GM18511 (cell line): ENCODE measurements at regions not wholly inside any gene's neighbourhood (a gene's known extent, or its start where the extent isn't known, plus 50 kb on each side); places are given as distances from the start of the nearest gene placed in this dataset.
"Not testable (repeated sequence)": the region's sequence is repeated elsewhere in the genome, so short reads cannot be mapped to it uniquely, and the experiment has no call there.

Source experiments
- ATAC-seq: cut with Tn5 transposase; IDR thresholded peaks from one replicate; pipeline ENCODE4 v1.9.1; 2021; ENCODE audit warnings: mild to moderate bottlenecking, moderate library complexity; ENCODE audit not compliant: unreplicated experiment

- ATAC-seq, result no peak
These were observed 186.9 kb downstream of the RRAGC start for GRCh38 chr1:38672692-38673091.

GRCh38 chr1:38671221-38671620 is 188.4 kb downstream of the RRAGC start:
- ATAC-seq, result no peak

- ATAC-seq, result no peak
These were observed 188.9 kb downstream of the RRAGC start for GRCh38 chr1:38670544-38671122.

GRCh38 chr1:38667626-38668025 is 191.9 kb downstream of the RRAGC start:
- no peak for ATAC-seq

- no peak for ATAC-seq
These were observed 197.4 kb downstream of the RRAGC start for GRCh38 chr1:38662126-38662525.

- no peak for ATAC-seq
These were observed 200.7 kb downstream of the RRAGC start for GRCh38 chr1:38658883-38659282.

- ATAC-seq, result no peak
These were observed 201.7 kb downstream of the RRAGC start for GRCh38 chr1:38657873-38658272.

GRCh38 chr1:38657207-38657840 is 202.2 kb downstream of the RRAGC start:
- no peak for ATAC-seq

- ATAC-seq, result no peak
These were observed 202.8 kb downstream of the RRAGC start for GRCh38 chr1:38656726-38657125.

GRCh38 chr1:38652217-38652616 is 207.4 kb downstream of the RRAGC start:
- no peak for ATAC-seq

GRCh38 chr1:38651669-38652068 is 207.9 kb downstream of the RRAGC start:
- no peak for ATAC-seq

GRCh38 chr1:38648417-38648816 is 211.2 kb downstream of the RRAGC start:
- ATAC-seq, result no peak

GRCh38 chr1:38647341-38647740 is 212.2 kb downstream of the RRAGC start:
- ATAC-seq, result not testable (repeated sequence)

- no peak for ATAC-seq
These were observed 215.5 kb downstream of the RRAGC start for GRCh38 chr1:38644092-38644491.

GRCh38 chr1:38641661-38642060 is 217.9 kb downstream of the RRAGC start:
- no peak for ATAC-seq

GRCh38 chr1:38640371-38640770 is 219.2 kb downstream of the RRAGC start:
- no peak for ATAC-seq

- no peak for ATAC-seq
These were observed 231.3 kb downstream of the RRAGC start for GRCh38 chr1:38628241-38628640.

GRCh38 chr1:38625939-38626338 is 233.6 kb downstream of the RRAGC start:
- no peak for ATAC-seq

- no peak for ATAC-seq
These were observed 235.1 kb downstream of the RRAGC start for GRCh38 chr1:38624336-38625039.

GRCh38 chr1:38623529-38623928 is 236.0 kb downstream of the RRAGC start:
- ATAC-seq, result no peak

- ATAC-seq, result no peak
These were observed 237.4 kb downstream of the RRAGC start for GRCh38 chr1:38622197-38622596.

GRCh38 chr1:38616846-38617245 is 242.7 kb downstream of the RRAGC start:
- no peak for ATAC-seq
